Hepatocyte (in vitro differentiated cells): ENCODE measurements at regions not wholly inside any gene's neighbourhood (a gene's known extent, or its start where the extent isn't known, plus 50 kb on each side); places are given as distances from the start of the nearest gene placed in this dataset.

Experiments
- DNase-seq: peaks from one replicate; pipeline ENCODE4 v3.0.0-alpha.2; 2016; ENCODE audit warnings: low spot score
- H2AFZ ChIP-seq: fragments of 200-600 bp; sonication (generic); 2 replicates; pipeline ENCODE4 v1.6.0; 2016; ENCODE audit warnings: antibody characterized with exemption, mild to moderate bottlenecking
- H3K27ac ChIP-seq: fragments of 200-600 bp; sonication (generic); 2 replicates; pipeline ENCODE4 v1.5.1; 2016; ENCODE audit warnings: mild to moderate bottlenecking
- H3K27me3 ChIP-seq: fragments of 200-600 bp; sonication (generic); 2 replicates; pipeline ENCODE4 v1.6.1; 2016
- H3K36me3 ChIP-seq: fragments of 200-600 bp; sonication (generic); replicated peaks from 2 replicates; pipeline ENCODE4 v1.5.1; 2016; ENCODE audit warnings: low read depth; ENCODE audit not compliant: insufficient read depth
- H3K4me1 ChIP-seq: fragments of 200-600 bp; sonication (generic); 2 replicates; pipeline ENCODE4 v1.5.1; 2016; ENCODE audit warnings: mild to moderate bottlenecking, moderate library complexity; ENCODE audit not compliant: insufficient read depth
- H3K4me2 ChIP-seq: fragments of 200-600 bp; sonication (generic); 2 replicates; pipeline ENCODE4 v1.6.0; 2016
- H3K4me3 ChIP-seq: fragments of 200-600 bp; sonication (generic); 2 replicates; pipeline ENCODE4 v1.5.1; 2016; ENCODE audit warnings: mild to moderate bottlenecking
- H3K79me2 ChIP-seq: fragments of 200-600 bp; sonication (generic); 2 replicates; pipeline ENCODE4 v1.6.0; 2017; ENCODE audit warnings: mild to moderate bottlenecking
- H3K9me2 ChIP-seq: fragments of 200-600 bp; sonication (generic); replicated peaks from 2 replicates; pipeline ENCODE4 v1.6.0; 2017; ENCODE audit warnings: mild to moderate bottlenecking; ENCODE audit not compliant: insufficient read depth
- H3K9me3 ChIP-seq: fragments of 200-600 bp; sonication (generic); 2 replicates; pipeline ENCODE4 v1.5.1; 2016; ENCODE audit warnings: low read depth, mild to moderate bottlenecking
- H4K20me1 ChIP-seq: fragments of 200-600 bp; sonication (generic); 2 replicates; pipeline ENCODE4 v1.6.0; 2016; ENCODE audit warnings: mild to moderate bottlenecking; ENCODE audit not compliant: insufficient read depth, poor library complexity, severe bottlenecking
- CTCF ChIP-seq: fragments of 200-600 bp; sonication (generic); IDR thresholded peaks from 2 replicates; pipeline ENCODE4 v1.5.1; 2016; ENCODE audit warnings: antibody characterized with exemption, mild to moderate bottlenecking; ENCODE audit not compliant: poor library complexity
- EZH2 ChIP-seq: fragments of 200-600 bp; sonication (generic); IDR thresholded peaks from 2 replicates; pipeline ENCODE4 v1.6.1; 2016; ENCODE audit warnings: antibody characterized with exemption, mild to moderate bottlenecking, borderline replicate concordance
- EZH2phosphoT487 ChIP-seq: fragments of 200-600 bp; sonication (generic); IDR thresholded peaks from one replicate; pipeline ENCODE4 v1.6.1; 2018; ENCODE audit warnings: antibody characterized with exemption, mild to moderate bottlenecking, low read depth, moderate library complexity; ENCODE audit not compliant: unreplicated experiment, severe bottlenecking
- WGBS: methylation state at CpG from one replicate; pipeline ENCODE4 v1.1.6; 2016; ENCODE audit warnings: low lambda C conversion rate; ENCODE audit errors: missing lambda C conversion rate; 5-methylcytosine and 5-hydroxymethylcytosine counted together

- no peak overlapping the region for H3K4me2 ChIP-seq
- DNase-seq, result no peak
- no peaks in the 10 kb centered on the region for H3K36me3 ChIP-seq
- no peaks in the 10 kb centered on the region for H3K9me3 ChIP-seq
- 85% methylated on average over 5 of the region's 5 CpGs for WGBS
- no peak overlapping the region for H2AFZ ChIP-seq
- no peaks in the 10 kb centered on the region for H3K79me2 ChIP-seq
- H4K20me1 ChIP-seq, result no peaks in the 10 kb centered on the region
- H3K27me3 ChIP-seq, result no peaks in the 10 kb centered on the region
- TF ChIP-seq CTCF (no peak), EZH2 (no peak), EZH2phosphoT487 (no peak)
- no peak overlapping the region for H3K4me3 ChIP-seq
- no peaks in the 10 kb centered on the region for H3K9me2 ChIP-seq
- H3K27ac ChIP-seq, result no peak overlapping the region
- H3K4me1 ChIP-seq, result no peaks in the 10 kb centered on the region
These were observed 92.8 kb upstream of the ELL2 start for GRCh38 chr5:96054311-96055030.

- no peak overlapping the region for H3K27ac ChIP-seq
- 84% methylated on average over 3 of the region's 3 CpGs for WGBS
These were observed 91.5 kb upstream of the ELL2 start for GRCh38 chr5:96053063-96053735.

GRCh38 chr5:96052374-96052773 lies 90.7 kb upstream of the ELL2 start:
- Histone ChIP-seq H3K4me2 (no peak overlapping the region), H3K36me3 (no peaks in the 10 kb centered on the region), H3K79me2 (no peaks in the 10 kb centered on the region), H3K27ac (no peak overlapping the region), H3K4me1 (no peaks in the 10 kb centered on the region), H3K4me3 (no peak overlapping the region), H3K9me3 (no peaks in the 10 kb centered on the region), H3K9me2 (no peaks in the 10 kb centered on the region), H3K27me3 (no peaks in the 10 kb centered on the region), H2AFZ (no peak overlapping the region), H4K20me1 (no peaks in the 10 kb centered on the region)
- TF ChIP-seq CTCF (no peak), EZH2phosphoT487 (no peak), EZH2 (no peak)
- WGBS, result 97% methylated on average over 1 of the region's 1 CpG
- no peak for DNase-seq

More at GRCh38 chr5:96053063-96053735, 91.5 kb upstream of the ELL2 start:
- Histone ChIP-seq H3K27me3 (no peaks in the 10 kb centered on the region), H3K4me3 (no peak overlapping the region), H3K4me2 (no peak overlapping the region), H3K9me3 (no peaks in the 10 kb centered on the region), H2AFZ (no peak overlapping the region), H3K36me3 (no peaks in the 10 kb centered on the region), H4K20me1 (no peaks in the 10 kb centered on the region), H3K9me2 (no peaks in the 10 kb centered on the region), H3K79me2 (no peaks in the 10 kb centered on the region), H3K4me1 (no peaks in the 10 kb centered on the region)
- no peak for DNase-seq
- TF ChIP-seq CTCF, result no peak
- no peak for TF ChIP-seq EZH2phosphoT487
- TF ChIP-seq EZH2, result no peak
